Astrocyte (in vitro differentiated cells and primary cell): ENCODE measurements at regions not wholly inside any gene's neighbourhood (a gene's known extent, or its start where the extent isn't known, plus 50 kb on each side); places are given as distances from the start of the nearest gene placed in this dataset.
"Not testable (repeated sequence)": the region's sequence is repeated elsewhere in the genome, so short reads cannot be mapped to it uniquely, and the experiment has no call there.

Source experiments
- DNase-seq: peaks from one replicate; pipeline ENCODE4 v3.0.0-alpha.2; 2010; ENCODE audit warnings: low read depth
- FAIRE-seq: peaks from 2 replicates; lab custom pipeline; 2011; peaks lifted over from hg19 to GRCh38; lab: Jason Lieb, UNC
- H2AFZ ChIP-seq: 2 replicates; pipeline ENCODE4 v1.6.0; 2012; ENCODE audit warnings: low read depth, low read length, inconsistent platforms
- H3K27ac ChIP-seq: 2 replicates; pipeline ENCODE4 v1.5.1; 2011; ENCODE audit warnings: low read depth, low read length, inconsistent platforms
- H3K27me3 ChIP-seq: 2 replicates; pipeline ENCODE4 v1.6.0; 2011; ENCODE audit warnings: low read length, inconsistent platforms; ENCODE audit not compliant: insufficient read depth
- H3K36me3 ChIP-seq: 2 replicates; pipeline ENCODE4 v1.5.1; 2011; ENCODE audit warnings: low read length, inconsistent platforms; ENCODE audit not compliant: insufficient read depth
- H3K4me1 ChIP-seq: 2 replicates; pipeline ENCODE4 v1.5.1; 2011; ENCODE audit warnings: low read length, inconsistent platforms; ENCODE audit not compliant: insufficient read depth
- H3K4me2 ChIP-seq: 2 replicates; pipeline ENCODE4 v1.6.0; 2012; ENCODE audit warnings: low read length, inconsistent platforms
- H3K4me3 ChIP-seq: 2 replicates; pipeline ENCODE4 v1.5.1; 2011; ENCODE audit warnings: low read depth, mild to moderate bottlenecking, low read length, inconsistent platforms; ENCODE audit not compliant: insufficient read depth
- H3K79me2 ChIP-seq: 2 replicates; pipeline ENCODE4 v1.6.0; 2012; ENCODE audit warnings: mild to moderate bottlenecking, low read length, inconsistent platforms; ENCODE audit not compliant: insufficient read depth
- H3K9ac ChIP-seq: 2 replicates; pipeline ENCODE4 v1.6.0; 2012; ENCODE audit warnings: mild to moderate bottlenecking, low read length, inconsistent platforms
- H3K9me3 ChIP-seq: 2 replicates; pipeline ENCODE4 v1.5.1; 2012; ENCODE audit warnings: low read depth, mild to moderate bottlenecking, low read length, inconsistent platforms; ENCODE audit not compliant: insufficient read depth
- H4K20me1 ChIP-seq: 2 replicates; pipeline ENCODE4 v1.6.0; 2012; ENCODE audit warnings: low read length, inconsistent platforms; ENCODE audit not compliant: insufficient read depth
- H3K27ac Mint-ChIP-seq: one replicate; pipeline ENCODE4 v1.8.0; 2021; ENCODE audit warnings: mild to moderate bottlenecking, mixed read lengths; ENCODE audit not compliant: unreplicated experiment
- H3K27me3 Mint-ChIP-seq: one replicate; pipeline ENCODE4 v1.8.0; 2021; ENCODE audit warnings: low read depth, mixed read lengths; ENCODE audit not compliant: unreplicated experiment
- H3K36me3 Mint-ChIP-seq: one replicate; pipeline ENCODE4 v1.8.0; 2021; ENCODE audit warnings: low read depth, mixed read lengths; ENCODE audit not compliant: unreplicated experiment
- H3K4me1 Mint-ChIP-seq: one replicate; pipeline ENCODE4 v1.8.0; 2021; ENCODE audit warnings: low read depth, mixed read lengths; ENCODE audit not compliant: unreplicated experiment
- H3K4me3 Mint-ChIP-seq: one replicate; pipeline ENCODE4 v1.8.0; 2021; ENCODE audit warnings: mild to moderate bottlenecking, moderate library complexity, mixed read lengths; ENCODE audit not compliant: unreplicated experiment
- H3K9me3 Mint-ChIP-seq: one replicate; pipeline ENCODE4 v1.8.0; 2021; ENCODE audit warnings: mild to moderate bottlenecking, mixed read lengths; ENCODE audit not compliant: unreplicated experiment
- CTCF ChIP-seq: IDR thresholded peaks from 2 replicates; pipeline ENCODE4 v1.5.1; 2011; ENCODE audit warnings: low read depth, mild to moderate bottlenecking, inconsistent platforms, low read length, moderate library complexity; ENCODE audit not compliant: insufficient read depth
- EZH2 ChIP-seq: IDR thresholded peaks from 2 replicates; pipeline ENCODE4 v1.6.1; 2012; ENCODE audit warnings: mild to moderate bottlenecking, low read length, inconsistent platforms; ENCODE audit not compliant: insufficient read depth

- peak; percentile 96 for DNase-seq
- no peak overlapping the region for H3K4me3 ChIP-seq
- no peak for TF ChIP-seq EZH2
- TF ChIP-seq CTCF: no peak
- Mint-ChIP-seq H3K4me3 (peak overlapping the region; percentile 18), H3K4me1 (peaks cover 8% of the 10 kb centered on the region), H3K9me3 (peaks cover 5% of the 10 kb centered on the region), H3K27ac (peak overlapping the region; percentile 88), H3K36me3 (no peaks in the 10 kb centered on the region), H3K27me3 (peaks cover 54% of the 10 kb centered on the region)
- no peaks in the 10 kb centered on the region for H4K20me1 ChIP-seq
- peaks cover 9% of the 10 kb centered on the region for H3K4me1 ChIP-seq
- peak overlapping the region; percentile 45 for H2AFZ ChIP-seq
- H3K27me3 ChIP-seq: peaks cover 29% of the 10 kb centered on the region
- no peaks in the 10 kb centered on the region for H3K36me3 ChIP-seq
- H3K4me2 ChIP-seq: peak overlapping the region; percentile 30
- H3K9ac ChIP-seq: no peak overlapping the region
- peaks cover 4% of the 10 kb centered on the region for H3K9me3 ChIP-seq
- FAIRE-seq: no peak
- H3K27ac ChIP-seq: no peak overlapping the region
- no peaks in the 10 kb centered on the region for H3K79me2 ChIP-seq
These were observed 197.3 kb upstream of the LINGO1 start for GRCh38 chr15:77830051-77830468.

- not testable (repeated sequence) for H3K27ac Mint-ChIP-seq, H3K27ac ChIP-seq, FAIRE-seq, H3K4me3 Mint-ChIP-seq, H3K79me2 ChIP-seq, H3K4me1 Mint-ChIP-seq, H3K36me3 Mint-ChIP-seq, H3K9ac ChIP-seq, DNase-seq, H2AFZ ChIP-seq, H3K4me2 ChIP-seq, H3K4me3 ChIP-seq, H3K4me1 ChIP-seq, H4K20me1 ChIP-seq, H3K36me3 ChIP-seq, H3K9me3 Mint-ChIP-seq, H3K9me3 ChIP-seq
- peaks cover 28% of the 10 kb centered on the region for H3K27me3 ChIP-seq
- H3K27me3 Mint-ChIP-seq: peaks cover 58% of the 10 kb centered on the region
These were observed 196.6 kb upstream of the LINGO1 start for GRCh38 chr15:77829331-77829730.

- no peak overlapping the region for H2AFZ ChIP-seq
- H3K79me2 ChIP-seq: no peaks in the 10 kb centered on the region
- Mint-ChIP-seq H3K27ac (no peak overlapping the region), H3K4me1 (peaks cover 8% of the 10 kb centered on the region), H3K27me3 (peaks cover 63% of the 10 kb centered on the region), H3K9me3 (peaks cover 5% of the 10 kb centered on the region), H3K36me3 (no peaks in the 10 kb centered on the region), H3K4me3 (no peak overlapping the region)
- H3K27me3 ChIP-seq: peaks cover 22% of the 10 kb centered on the region
- no peaks in the 10 kb centered on the region for H4K20me1 ChIP-seq
- H3K36me3 ChIP-seq: no peaks in the 10 kb centered on the region
- FAIRE-seq: no peak
- H3K4me1 ChIP-seq: peaks cover 9% of the 10 kb centered on the region
- no peak overlapping the region for H3K9ac ChIP-seq
- DNase-seq: no peak
- TF ChIP-seq CTCF (no peak), EZH2 (no peak)
- H3K9me3 ChIP-seq: peaks cover 4% of the 10 kb centered on the region
- no peak overlapping the region for H3K4me3 ChIP-seq
- no peak overlapping the region for H3K27ac ChIP-seq
- no peak overlapping the region for H3K4me2 ChIP-seq
These were observed 195.1 kb upstream of the LINGO1 start for GRCh38 chr15:77827860-77828259.
